ENCODE measurements at regions not wholly inside any gene's neighbourhood (a gene's known extent, or its start where the extent isn't known, plus 50 kb on each side); places are given as distances from the start of the nearest gene placed in this dataset.

DNA sequence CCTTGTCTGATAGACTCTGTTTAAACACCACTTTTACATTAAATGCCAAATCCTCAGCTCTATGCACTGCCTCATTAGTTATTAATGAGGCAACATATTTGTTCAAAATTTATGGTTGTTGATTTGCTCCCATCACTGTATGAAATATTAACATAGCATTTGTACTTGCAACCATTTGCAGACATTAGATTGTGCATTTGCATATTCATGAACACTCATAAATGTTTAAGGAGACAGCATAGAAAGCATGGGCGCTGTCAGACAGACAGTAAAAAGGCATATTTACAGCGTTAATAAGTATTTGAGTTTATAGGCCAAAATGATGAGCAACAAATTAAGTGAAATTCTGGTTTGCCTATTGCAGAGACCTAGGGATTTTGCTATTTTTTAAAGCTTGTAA is 502.3 kb downstream of the TXNL1 start:
- no peak for TF ChIP-seq OSR1 (CRISPR knock-in tag; IDR thresholded peaks at IDR 0.05)
- no peak for TF ChIP-seq GLIS3 (CRISPR knock-in tag; IDR thresholded peaks at IDR 0.05)
- TF ChIP-seq TOX (CRISPR knock-in tag; IDR thresholded peaks at IDR 0.05; ENCODE audit: borderline replicate concordance) = no peak
- no peak for TF ChIP-seq ZNF8 (CRISPR knock-in tag; IDR thresholded peaks at IDR 0.05)
- no peak for TF ChIP-seq ZC3H10 (CRISPR knock-in tag; IDR thresholded peaks at IDR 0.05)
- no peak for TF ChIP-seq RARB (CRISPR knock-in tag; IDR thresholded peaks at IDR 0.05)
- TF ChIP-seq, protein P1, sequence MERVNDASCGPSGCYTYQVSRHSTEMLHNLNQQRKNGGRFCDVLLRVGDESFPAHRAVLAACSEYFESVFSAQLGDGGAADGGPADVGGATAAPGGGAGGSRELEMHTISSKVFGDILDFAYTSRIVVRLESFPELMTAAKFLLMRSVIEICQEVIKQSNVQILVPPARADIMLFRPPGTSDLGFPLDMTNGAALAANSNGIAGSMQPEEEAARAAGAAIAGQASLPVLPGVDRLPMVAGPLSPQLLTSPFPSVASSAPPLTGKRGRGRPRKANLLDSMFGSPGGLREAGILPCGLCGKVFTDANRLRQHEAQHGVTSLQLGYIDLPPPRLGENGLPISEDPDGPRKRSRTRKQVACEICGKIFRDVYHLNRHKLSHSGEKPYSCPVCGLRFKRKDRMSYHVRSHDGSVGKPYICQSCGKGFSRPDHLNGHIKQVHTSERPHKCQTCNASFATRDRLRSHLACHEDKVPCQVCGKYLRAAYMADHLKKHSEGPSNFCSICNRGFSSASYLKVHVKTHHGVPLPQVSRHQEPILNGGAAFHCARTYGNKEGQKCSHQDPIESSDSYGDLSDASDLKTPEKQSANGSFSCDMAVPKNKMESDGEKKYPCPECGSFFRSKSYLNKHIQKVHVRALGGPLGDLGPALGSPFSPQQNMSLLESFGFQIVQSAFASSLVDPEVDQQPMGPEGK (CRISPR knock-in tag; IDR thresholded peaks at IDR 0.05; ENCODE audit: borderline replicate concordance) = no peak
- TF ChIP-seq SNAI2 (CRISPR knock-in tag; IDR thresholded peaks at IDR 0.05) = no peak
- TF ChIP-seq TCF4 (CRISPR knock-in tag; IDR thresholded peaks at IDR 0.05; ENCODE audit: borderline replicate concordance) = no peak
- no peak for TF ChIP-seq ESRRG (CRISPR knock-in tag; IDR thresholded peaks at IDR 0.05)
- TF ChIP-seq ZFP30 (CRISPR knock-in tag; IDR thresholded peaks at IDR 0.05) = no peak
- no peak for TF ChIP-seq ZNF70 (CRISPR knock-in tag; IDR thresholded peaks at IDR 0.05)
- TF ChIP-seq, protein P2, sequence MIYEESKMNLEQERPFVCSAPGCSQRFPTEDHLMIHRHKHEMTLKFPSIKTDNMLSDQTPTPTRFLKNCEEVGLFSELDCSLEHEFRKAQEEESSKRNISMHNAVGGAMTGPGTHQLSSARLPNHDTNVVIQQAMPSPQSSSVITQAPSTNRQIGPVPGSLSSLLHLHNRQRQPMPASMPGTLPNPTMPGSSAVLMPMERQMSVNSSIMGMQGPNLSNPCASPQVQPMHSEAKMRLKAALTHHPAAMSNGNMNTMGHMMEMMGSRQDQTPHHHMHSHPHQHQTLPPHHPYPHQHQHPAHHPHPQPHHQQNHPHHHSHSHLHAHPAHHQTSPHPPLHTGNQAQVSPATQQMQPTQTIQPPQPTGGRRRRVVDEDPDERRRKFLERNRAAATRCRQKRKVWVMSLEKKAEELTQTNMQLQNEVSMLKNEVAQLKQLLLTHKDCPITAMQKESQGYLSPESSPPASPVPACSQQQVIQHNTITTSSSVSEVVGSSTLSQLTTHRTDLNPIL (CRISPR knock-in tag; IDR thresholded peaks at IDR 0.05; ENCODE audit: low read depth) = no peak
- no peak for ATAC-seq

DNA sequence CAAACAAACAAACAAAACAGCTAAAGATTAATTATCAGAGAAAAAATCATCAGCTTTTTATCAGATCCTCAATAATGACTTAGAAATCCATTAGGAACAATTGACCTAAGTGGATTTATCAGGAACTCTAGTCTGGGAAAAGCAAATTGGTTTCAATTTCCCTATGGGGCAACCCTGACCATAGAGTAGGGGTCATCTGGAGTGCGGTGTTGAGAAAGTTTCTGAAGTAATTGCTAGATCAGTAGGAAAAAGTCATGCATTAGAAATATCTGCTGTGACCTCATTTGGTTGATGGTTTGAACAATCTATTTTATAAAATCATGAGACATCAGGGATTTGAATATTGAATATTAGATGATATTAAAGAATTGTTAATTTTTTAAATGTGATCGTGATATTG is 507.9 kb downstream of the TXNL1 start:
- ATAC-seq = no peak
- TF ChIP-seq, protein P2 (CRISPR knock-in tag; IDR thresholded peaks at IDR 0.05; ENCODE audit: low read depth) = no peak
- TF ChIP-seq PPARA (CRISPR knock-in tag; IDR thresholded peaks at IDR 0.05; ENCODE audit: borderline replicate concordance) = no peak
- TF ChIP-seq ZNF8 (CRISPR knock-in tag; IDR thresholded peaks at IDR 0.05) = no peak
- no peak for TF ChIP-seq ZFP3 (CRISPR knock-in tag; IDR thresholded peaks at IDR 0.05)
- TF ChIP-seq, protein P1 (CRISPR knock-in tag; IDR thresholded peaks at IDR 0.05; ENCODE audit: borderline replicate concordance) = no peak
- TF ChIP-seq, protein P3, sequence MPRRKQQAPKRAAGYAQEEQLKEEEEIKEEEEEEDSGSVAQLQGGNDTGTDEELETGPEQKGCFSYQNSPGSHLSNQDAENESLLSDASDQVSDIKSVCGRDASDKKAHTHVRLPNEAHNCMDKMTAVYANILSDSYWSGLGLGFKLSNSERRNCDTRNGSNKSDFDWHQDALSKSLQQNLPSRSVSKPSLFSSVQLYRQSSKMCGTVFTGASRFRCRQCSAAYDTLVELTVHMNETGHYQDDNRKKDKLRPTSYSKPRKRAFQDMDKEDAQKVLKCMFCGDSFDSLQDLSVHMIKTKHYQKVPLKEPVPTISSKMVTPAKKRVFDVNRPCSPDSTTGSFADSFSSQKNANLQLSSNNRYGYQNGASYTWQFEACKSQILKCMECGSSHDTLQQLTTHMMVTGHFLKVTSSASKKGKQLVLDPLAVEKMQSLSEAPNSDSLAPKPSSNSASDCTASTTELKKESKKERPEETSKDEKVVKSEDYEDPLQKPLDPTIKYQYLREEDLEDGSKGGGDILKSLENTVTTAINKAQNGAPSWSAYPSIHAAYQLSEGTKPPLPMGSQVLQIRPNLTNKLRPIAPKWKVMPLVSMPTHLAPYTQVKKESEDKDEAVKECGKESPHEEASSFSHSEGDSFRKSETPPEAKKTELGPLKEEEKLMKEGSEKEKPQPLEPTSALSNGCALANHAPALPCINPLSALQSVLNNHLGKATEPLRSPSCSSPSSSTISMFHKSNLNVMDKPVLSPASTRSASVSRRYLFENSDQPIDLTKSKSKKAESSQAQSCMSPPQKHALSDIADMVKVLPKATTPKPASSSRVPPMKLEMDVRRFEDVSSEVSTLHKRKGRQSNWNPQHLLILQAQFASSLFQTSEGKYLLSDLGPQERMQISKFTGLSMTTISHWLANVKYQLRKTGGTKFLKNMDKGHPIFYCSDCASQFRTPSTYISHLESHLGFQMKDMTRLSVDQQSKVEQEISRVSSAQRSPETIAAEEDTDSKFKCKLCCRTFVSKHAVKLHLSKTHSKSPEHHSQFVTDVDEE (CRISPR knock-in tag; IDR thresholded peaks at IDR 0.05) = no peak
- TF ChIP-seq ZFP30 (CRISPR knock-in tag; IDR thresholded peaks at IDR 0.05) = no peak
- no peak for TF ChIP-seq OSR1 (CRISPR knock-in tag; IDR thresholded peaks at IDR 0.05)
- TF ChIP-seq SNAI2 (CRISPR knock-in tag; IDR thresholded peaks at IDR 0.05) = no peak
- TF ChIP-seq BACH2 (CRISPR knock-in tag; IDR thresholded peaks at IDR 0.05; ENCODE audit: borderline replicate concordance) = no peak
- no peak for TF ChIP-seq GLIS3 (CRISPR knock-in tag; IDR thresholded peaks at IDR 0.05)
- TF ChIP-seq, protein P4, sequence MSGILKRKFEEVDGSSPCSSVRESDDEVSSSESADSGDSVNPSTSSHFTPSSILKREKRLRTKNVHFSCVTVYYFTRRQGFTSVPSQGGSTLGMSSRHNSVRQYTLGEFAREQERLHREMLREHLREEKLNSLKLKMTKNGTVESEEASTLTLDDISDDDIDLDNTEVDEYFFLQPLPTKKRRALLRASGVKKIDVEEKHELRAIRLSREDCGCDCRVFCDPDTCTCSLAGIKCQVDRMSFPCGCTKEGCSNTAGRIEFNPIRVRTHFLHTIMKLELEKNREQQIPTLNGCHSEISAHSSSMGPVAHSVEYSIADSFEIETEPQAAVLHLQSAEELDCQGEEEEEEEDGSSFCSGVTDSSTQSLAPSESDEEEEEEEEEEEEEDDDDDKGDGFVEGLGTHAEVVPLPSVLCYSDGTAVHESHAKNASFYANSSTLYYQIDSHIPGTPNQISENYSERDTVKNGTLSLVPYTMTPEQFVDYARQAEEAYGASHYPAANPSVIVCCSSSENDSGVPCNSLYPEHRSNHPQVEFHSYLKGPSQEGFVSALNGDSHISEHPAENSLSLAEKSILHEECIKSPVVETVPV (CRISPR knock-in tag; IDR thresholded peaks at IDR 0.05) = no peak
- TF ChIP-seq ESRRG (CRISPR knock-in tag; IDR thresholded peaks at IDR 0.05) = no peak
- no peak for TF ChIP-seq ZC3H10 (CRISPR knock-in tag; IDR thresholded peaks at IDR 0.05)
- no peak for TF ChIP-seq ARNTL (CRISPR knock-in tag; IDR thresholded peaks at IDR 0.05; ENCODE audit: borderline replicate concordance, low read depth)
- no peak for TF ChIP-seq TOX (CRISPR knock-in tag; IDR thresholded peaks at IDR 0.05; ENCODE audit: borderline replicate concordance)
- no peak for TF ChIP-seq RARB (CRISPR knock-in tag; IDR thresholded peaks at IDR 0.05)
- no peak for TF ChIP-seq ZNF565 (CRISPR knock-in tag; conservative IDR thresholded peaks at IDR 0.05; ENCODE audit: low read depth)
- TF ChIP-seq ZNF70 (CRISPR knock-in tag; IDR thresholded peaks at IDR 0.05) = no peak

All from SK-N-SH treated with all-trans-retinoic acid at 6 μM for 48 hours (cell line).